HepG2 (cell line): ENCODE measurements at regions not wholly inside any gene's neighbourhood (a gene's known extent, or its start where the extent isn't known, plus 50 kb on each side); places are given as distances from the start of the nearest gene placed in this dataset.

Experiments
- ATAC-seq: fragments of 200-7000 bp; cut with Tn5 transposase; 3 replicates; pipeline ENCODE4 v1.9.1; 2020; ENCODE audit warnings: mild to moderate bottlenecking, moderate library complexity
- BruUV-seq: library from RNA; stranded (reverse); fragments of 400-500 nt; replicated peaks from 2 replicates; lab custom pipeline; 2021; lab: Mats Ljungman, UMichigan
- CTCF ChIA-PET: fragments of 300-600 bp; formaldehyde crosslinking; extraction: SDS; loops from one replicate; lab custom pipeline; 2021; ENCODE audit warnings: low total read pairs, inconsistent platforms, low intra/inter-chr PET ratio; lab: Yijun Ruan, JAX
- POLR2A ChIA-PET: fragments of 350-600 bp; sonication (Branson Sonifier 250); formaldehyde crosslinking; loops from one replicate; lab custom pipeline; 2020; ENCODE audit warnings: antibody characterized with exemption, inconsistent platforms; lab: Yijun Ruan, JAX
- DNase-seq: peaks from one replicate; pipeline ENCODE4 v3.0.0-alpha.2; 2015; ENCODE audit warnings: low spot score
- FAIRE-seq: peaks from 3 replicates; lab custom pipeline; 2011; peaks lifted over from hg19 to GRCh38; lab: Jason Lieb, UNC
- H2AFZ ChIP-seq: one replicate; pipeline ENCODE4 v1.6.1; 2011; ENCODE audit warnings: low read length, inconsistent platforms
- H3K27ac ChIP-seq: fragments of 300-600 bp; 3 replicates; pipeline ENCODE4 v1.8.0; 2011; ENCODE audit warnings: mixed run types, mild to moderate bottlenecking, mixed read lengths, low read length, inconsistent platforms; ENCODE audit not compliant: insufficient read depth; ENCODE audit errors: extremely low read length
- H3K27me3 ChIP-seq, 2 experiments: fragments of 200-600 bp in 1 of 2; 2 replicates in 1 of 2; 3 replicates in 1 of 2; pipeline versions ENCODE4 v1.6.0 to v1.8.0; 2011; ENCODE audit warnings: low read length in 2 of 2, mild to moderate bottlenecking in 2 of 2, moderate library complexity in 2 of 2, inconsistent platforms in 1 of 2; ENCODE audit not compliant: insufficient read depth in 2 of 2, control insufficient read depth in 1 of 2
- H3K36me3 ChIP-seq, 2 experiments: fragments of 200-600 bp in 1 of 2; replicated peaks in 1 of 2; 2 replicates in 1 of 2; 3 replicates in 1 of 2; pipeline versions ENCODE4 v1.5.1 to v1.8.0; 2011; ENCODE audit warnings: low read length in 2 of 2, inconsistent platforms in 1 of 2; ENCODE audit not compliant: insufficient read depth in 2 of 2, control insufficient read depth in 1 of 2
- H3K4me1 ChIP-seq: 2 replicates; pipeline ENCODE4 v1.5.1; 2012; ENCODE audit warnings: low read length, inconsistent platforms; ENCODE audit not compliant: insufficient read depth
- H3K4me2 ChIP-seq: 2 replicates; pipeline ENCODE4 v1.6.0; 2011; ENCODE audit warnings: low read depth, low read length, inconsistent platforms
- H3K4me3 ChIP-seq, 3 experiments: fragments of 200-600 bp in 1 of 3; sonication (generic), shearing (Covaris generic) in 1 of 3; replicated peaks in 1 of 3; 2 replicates each; pipeline ENCODE4 v1.5.1; 2011 to 2016; ENCODE audit warnings: low read length in 3 of 3, inconsistent platforms in 2 of 3, low read depth in 2 of 3, mild to moderate bottlenecking in 2 of 3, control low read depth in 1 of 3, mixed read lengths in 1 of 3; ENCODE audit not compliant: insufficient read depth in 1 of 3
- H3K79me2 ChIP-seq: one replicate; pipeline ENCODE4 v1.6.1; 2011; ENCODE audit warnings: low read length, inconsistent platforms; ENCODE audit not compliant: insufficient read depth
- H3K9ac ChIP-seq: 2 replicates; pipeline ENCODE4 v1.6.0; 2011; ENCODE audit warnings: mild to moderate bottlenecking, low read depth, low read length, inconsistent platforms; ENCODE audit not compliant: insufficient read depth
- H3K9me3 ChIP-seq: 2 replicates; pipeline ENCODE4 v1.5.1; 2012; ENCODE audit warnings: mild to moderate bottlenecking, low read length
- H4K20me1 ChIP-seq: 2 replicates; pipeline ENCODE4 v1.6.0; 2011; ENCODE audit warnings: inconsistent platforms, mild to moderate bottlenecking, low read length, moderate library complexity; ENCODE audit not compliant: insufficient read depth
- E2F1 ChIP-seq: sonication (generic); formaldehyde crosslinking; IDR thresholded peaks from 2 replicates; pipeline ENCODE4 v1.5.0; 2020; ENCODE audit warnings: missing genetic modification reagents
- HOXA5 ChIP-seq: sonication (generic); formaldehyde crosslinking; IDR thresholded peaks from 2 replicates; pipeline ENCODE4 v1.4.0; 2020; ENCODE audit warnings: missing genetic modification reagents
- HOXD1 ChIP-seq: sonication (generic); formaldehyde crosslinking; IDR thresholded peaks from 2 replicates; pipeline ENCODE4 v1.5.0; 2020; ENCODE audit warnings: missing genetic modification reagents
- NPAS2 ChIP-seq: sonication (generic); formaldehyde crosslinking; IDR thresholded peaks from 2 replicates; pipeline ENCODE4 v1.8.0; 2022; ENCODE audit warnings: mild to moderate bottlenecking, missing genetic modification reagents, borderline replicate concordance
- RAD51 ChIP-seq: fragments of 450-650 bp; IDR thresholded peaks from 2 replicates; pipeline ENCODE4 v1.6.1; 2016; ENCODE audit warnings: borderline replicate concordance
- RORA ChIP-seq: sonication (generic); formaldehyde crosslinking; IDR thresholded peaks from 2 replicates; pipeline ENCODE4 v1.5.0; 2020; ENCODE audit warnings: mild to moderate bottlenecking, missing genetic modification reagents, moderate library complexity
- TMF1 ChIP-seq: sonication (generic); formaldehyde crosslinking; IDR thresholded peaks from 2 replicates; pipeline ENCODE4 v1.8.1; 2022; ENCODE audit warnings: low read depth, missing genetic modification reagents
- ZKSCAN5 ChIP-seq: sonication (generic); formaldehyde crosslinking; IDR thresholded peaks from 2 replicates; pipeline ENCODE4 v1.5.1; 2020; ENCODE audit warnings: mild to moderate bottlenecking, missing genetic modification reagents
- ZNF143 ChIP-seq: sonication (generic); formaldehyde crosslinking; IDR thresholded peaks from 2 replicates; pipeline ENCODE4 v1.4.0; 2020; ENCODE audit warnings: missing genetic modification reagents
- ZNF230 ChIP-seq: sonication (generic); formaldehyde crosslinking; IDR thresholded peaks from 2 replicates; pipeline ENCODE4 v1.4.0; 2020; ENCODE audit warnings: mild to moderate bottlenecking, missing genetic modification reagents
- ZNF264 ChIP-seq: sonication (generic); formaldehyde crosslinking; IDR thresholded peaks from 2 replicates; pipeline ENCODE4 v1.4.0; 2020; ENCODE audit warnings: missing genetic modification reagents
- ZNF317 ChIP-seq: sonication (generic); formaldehyde crosslinking; IDR thresholded peaks from 2 replicates; pipeline ENCODE4 v1.5.0; 2020; ENCODE audit warnings: mild to moderate bottlenecking, missing genetic modification reagents
- ZNF333 ChIP-seq: sonication (generic); formaldehyde crosslinking; IDR thresholded peaks from 2 replicates; pipeline ENCODE4 v1.4.0; 2020; ENCODE audit warnings: mild to moderate bottlenecking, missing genetic modification reagents, borderline replicate concordance
- ZNF816 ChIP-seq: sonication (generic); formaldehyde crosslinking; IDR thresholded peaks from 2 replicates; pipeline ENCODE4 v1.8.0; 2022; ENCODE audit warnings: missing genetic modification reagents, mild to moderate bottlenecking, borderline replicate concordance
- ZNF883 ChIP-seq: sonication (generic); formaldehyde crosslinking; IDR thresholded peaks from 2 replicates; pipeline ENCODE4 v1.5.1; 2020; ENCODE audit warnings: mild to moderate bottlenecking, missing genetic modification reagents; ENCODE audit errors: not compliant biosample characterization
- ZSCAN12 ChIP-seq: sonication (generic); formaldehyde crosslinking; IDR thresholded peaks from 2 replicates; pipeline ENCODE4 v1.9.0; 2021; ENCODE audit warnings: mild to moderate bottlenecking, missing genetic modification reagents
- WGBS: methylation state at CpG from one replicate; pipeline ENCODE4 v1.1.6; 2017; ENCODE audit warnings: low lambda C conversion rate; 5-methylcytosine and 5-hydroxymethylcytosine counted together
- in situ Hi-C: cut with HindIII; loops from 2 replicates; pipeline ENCODE4 v1.10.0; 2017; ENCODE audit warnings: low pct_unique_long_range_greater_than_20kb; ENCODE audit not compliant: extremely low pct_ligation_motif_present
- intact Hi-C: fragments of 100-400 bp; cut with micrococcal nuclease; formaldehyde crosslinking; loops from one replicate; pipeline ENCODE4 v1.10.0; 2022; ENCODE audit not compliant: unreplicated experiment
- TF ChIP-seq, protein P1 (sequence below): sonication (generic); formaldehyde crosslinking; IDR thresholded peaks from 2 replicates; pipeline ENCODE4; 2020; ENCODE audit warnings: missing genetic modification reagents, mild to moderate bottlenecking, borderline replicate concordance
- TF ChIP-seq, protein P2 (sequence below): sonication (generic); formaldehyde crosslinking; IDR thresholded peaks from 2 replicates; pipeline ENCODE4 v1.5.0; 2020; ENCODE audit warnings: mild to moderate bottlenecking, missing genetic modification reagents
- TF ChIP-seq, protein P3 (sequence below): sonication (generic); formaldehyde crosslinking; IDR thresholded peaks from 2 replicates; pipeline ENCODE4 v1.5.1; 2020; ENCODE audit warnings: missing genetic modification reagents, mild to moderate bottlenecking, borderline replicate concordance

- TF ChIP-seq HOXD1: no peak
- TF ChIP-seq RORA (CRISPR knock-in tag): no peak
- no peak for TF ChIP-seq ZNF143 (CRISPR knock-in tag)
- no peak for TF ChIP-seq ZNF333 (CRISPR knock-in tag)
- no peak for TF ChIP-seq ZNF883
- TF ChIP-seq, protein P1, sequence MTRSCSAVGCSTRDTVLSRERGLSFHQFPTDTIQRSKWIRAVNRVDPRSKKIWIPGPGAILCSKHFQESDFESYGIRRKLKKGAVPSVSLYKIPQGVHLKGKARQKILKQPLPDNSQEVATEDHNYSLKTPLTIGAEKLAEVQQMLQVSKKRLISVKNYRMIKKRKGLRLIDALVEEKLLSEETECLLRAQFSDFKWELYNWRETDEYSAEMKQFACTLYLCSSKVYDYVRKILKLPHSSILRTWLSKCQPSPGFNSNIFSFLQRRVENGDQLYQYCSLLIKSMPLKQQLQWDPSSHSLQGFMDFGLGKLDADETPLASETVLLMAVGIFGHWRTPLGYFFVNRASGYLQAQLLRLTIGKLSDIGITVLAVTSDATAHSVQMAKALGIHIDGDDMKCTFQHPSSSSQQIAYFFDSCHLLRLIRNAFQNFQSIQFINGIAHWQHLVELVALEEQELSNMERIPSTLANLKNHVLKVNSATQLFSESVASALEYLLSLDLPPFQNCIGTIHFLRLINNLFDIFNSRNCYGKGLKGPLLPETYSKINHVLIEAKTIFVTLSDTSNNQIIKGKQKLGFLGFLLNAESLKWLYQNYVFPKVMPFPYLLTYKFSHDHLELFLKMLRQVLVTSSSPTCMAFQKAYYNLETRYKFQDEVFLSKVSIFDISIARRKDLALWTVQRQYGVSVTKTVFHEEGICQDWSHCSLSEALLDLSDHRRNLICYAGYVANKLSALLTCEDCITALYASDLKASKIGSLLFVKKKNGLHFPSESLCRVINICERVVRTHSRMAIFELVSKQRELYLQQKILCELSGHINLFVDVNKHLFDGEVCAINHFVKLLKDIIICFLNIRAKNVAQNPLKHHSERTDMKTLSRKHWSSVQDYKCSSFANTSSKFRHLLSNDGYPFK (CRISPR knock-in tag): no peak
- no peak for TF ChIP-seq RAD51
These were observed 451.5 kb upstream of the MDFIC2 start (continued) for GRCh38 chr3:70763894-70764293.

GRCh38 chr3:70757658-70758057, 445.2 kb upstream of the MDFIC2 start:
- Histone ChIP-seq H3K4me2 (no peak overlapping the region), H3K9ac (no peak overlapping the region), H3K4me1 (no peaks in the 10 kb centered on the region), H3K4me3 (no peak overlapping the region), H3K79me2 (no peaks in the 10 kb centered on the region), H3K27ac (no peak overlapping the region), H3K36me3 (no peaks in the 10 kb centered on the region), H3K9me3 (no peaks in the 10 kb centered on the region), H2AFZ (no peak overlapping the region), H4K20me1 (no peaks in the 10 kb centered on the region), H3K27me3 (no peaks in the 10 kb centered on the region)
- POLR2A ChIA-PET: no interaction called here
- CTCF ChIA-PET: no interaction called here
- DNase-seq (no peak), FAIRE-seq (no peak), ATAC-seq (no peak)
- intact Hi-C loops: no loop called here
- WGBS: 14% methylated on average over 2 of the region's 2 CpGs
- in situ Hi-C loops: no loop called here
- no TSS peak for BruUV-seq
- TF ChIP-seq E2F1 (CRISPR knock-in tag) (no peak), HOXA5 (CRISPR knock-in tag) (no peak), NPAS2 (no peak), ZKSCAN5 (no peak), ZNF816 (CRISPR knock-in tag) (no peak), ZNF230 (CRISPR knock-in tag) (no peak), ZNF317 (no peak), ZNF264 (CRISPR knock-in tag) (no peak), ZSCAN12 (CRISPR knock-in tag) (no peak), TMF1 (CRISPR knock-in tag) (no peak)
- TF ChIP-seq, protein P2, sequence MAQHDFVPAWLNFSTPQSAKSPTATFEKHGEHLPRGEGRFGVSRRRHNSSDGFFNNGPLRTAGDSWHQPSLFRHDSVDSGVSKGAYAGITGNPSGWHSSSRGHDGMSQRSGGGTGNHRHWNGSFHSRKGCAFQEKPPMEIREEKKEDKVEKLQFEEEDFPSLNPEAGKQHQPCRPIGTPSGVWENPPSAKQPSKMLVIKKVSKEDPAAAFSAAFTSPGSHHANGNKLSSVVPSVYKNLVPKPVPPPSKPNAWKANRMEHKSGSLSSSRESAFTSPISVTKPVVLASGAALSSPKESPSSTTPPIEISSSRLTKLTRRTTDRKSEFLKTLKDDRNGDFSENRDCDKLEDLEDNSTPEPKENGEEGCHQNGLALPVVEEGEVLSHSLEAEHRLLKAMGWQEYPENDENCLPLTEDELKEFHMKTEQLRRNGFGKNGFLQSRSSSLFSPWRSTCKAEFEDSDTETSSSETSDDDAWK (CRISPR knock-in tag): no peak
- TF ChIP-seq, protein P3, sequence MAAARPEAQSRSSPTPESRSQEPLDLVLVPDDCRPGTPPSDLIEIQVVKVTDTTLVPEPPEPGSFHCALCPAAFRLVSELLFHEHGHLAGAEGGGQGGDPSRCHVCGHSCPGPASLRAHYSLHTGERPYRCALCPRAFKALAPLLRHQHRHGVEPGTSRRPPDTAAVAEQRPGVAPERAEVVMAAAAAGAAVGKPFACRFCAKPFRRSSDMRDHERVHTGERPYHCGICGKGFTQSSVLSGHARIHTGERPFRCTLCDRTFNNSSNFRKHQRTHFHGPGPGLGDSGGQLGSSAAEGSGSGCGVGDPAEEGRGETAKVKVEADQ (CRISPR knock-in tag): no peak
